Activated CD4-positive, alpha-beta T cell treated with anti-CD3 and anti-CD28 coated beads, Interleukin-2, amount 50 U/mL, for 48 hours (primary cell): ENCODE measurements at regions not wholly inside any gene's neighbourhood (a gene's known extent, or its start where the extent isn't known, plus 50 kb on each side); places are given as distances from the start of the nearest gene placed in this dataset.
"Not testable (repeated sequence)": the region's sequence is repeated elsewhere in the genome, so short reads cannot be mapped to it uniquely, and the experiment has no call there.

Experiments used
- DNase-seq, 2 experiments: peaks; one replicate each; pipeline ENCODE4 v3.0.0-alpha.2; 2020

DNA sequence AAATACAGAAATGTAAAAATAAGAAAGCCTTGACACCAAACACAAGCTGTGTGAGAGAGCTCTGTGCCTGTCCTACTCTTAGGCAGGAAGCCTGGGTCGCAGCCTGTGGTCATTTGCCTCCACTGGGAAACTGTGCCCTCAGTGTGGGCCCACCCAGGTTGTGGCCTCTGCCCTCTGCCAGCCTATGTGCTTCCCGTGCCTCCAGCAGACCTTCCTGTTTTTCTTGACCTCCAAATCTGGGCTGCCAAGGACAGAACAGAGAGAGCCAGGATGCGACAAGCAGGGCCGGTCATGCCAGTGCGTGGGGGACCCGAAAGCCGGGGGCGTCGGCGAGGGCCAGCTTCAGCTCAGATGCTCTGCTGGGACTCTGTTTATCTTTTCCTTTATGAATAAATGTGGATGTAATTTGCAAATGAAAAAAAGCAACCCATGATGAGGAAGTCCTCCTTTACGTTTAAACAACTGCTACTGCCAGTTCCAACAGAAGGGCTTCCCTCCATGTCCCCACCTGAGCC is 189.2 kb upstream of the EXOC2 start:
- no peak for DNase-seq

DNA sequence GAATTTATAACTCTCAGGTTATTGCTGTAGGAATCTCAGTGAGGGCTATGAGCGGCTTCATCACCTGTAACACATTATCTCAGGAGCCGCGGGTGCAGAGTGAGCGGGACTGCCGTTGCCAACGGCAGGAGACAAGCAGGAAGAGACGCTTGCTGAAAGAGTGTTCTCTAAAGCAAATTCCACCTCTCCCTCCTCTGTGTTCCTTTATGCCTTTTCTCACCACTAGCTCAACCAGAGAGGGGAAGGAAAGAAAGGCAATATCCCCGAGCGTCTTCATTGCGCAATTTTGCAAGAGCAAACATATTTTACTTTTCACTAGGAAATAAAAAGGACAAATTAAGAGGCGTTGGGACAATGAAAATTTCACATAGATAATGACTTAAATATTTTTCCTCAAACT is 185.2 kb upstream of the EXOC2 start:
- no peak for DNase-seq

DNA sequence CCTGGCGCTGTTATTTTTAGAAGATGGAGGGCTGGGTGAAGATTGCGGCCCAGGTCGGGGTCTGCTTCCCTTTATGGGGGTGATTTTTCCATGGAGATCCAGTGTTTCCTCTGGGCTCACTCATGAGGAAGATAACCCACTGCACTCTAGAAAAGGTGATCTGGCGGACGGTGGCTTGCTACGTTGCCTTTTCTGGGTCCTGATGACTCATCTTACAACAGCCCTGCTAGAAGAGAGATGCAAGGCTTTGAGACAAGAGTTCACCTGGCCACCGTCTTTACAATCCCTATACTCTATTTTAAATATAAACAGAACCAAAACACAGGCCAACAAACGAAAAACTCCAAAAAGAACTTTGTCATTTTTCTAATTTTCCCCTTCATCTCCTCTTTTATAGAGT is 182.1 kb upstream of the EXOC2 start:
- DNase-seq = no peak

DNA sequence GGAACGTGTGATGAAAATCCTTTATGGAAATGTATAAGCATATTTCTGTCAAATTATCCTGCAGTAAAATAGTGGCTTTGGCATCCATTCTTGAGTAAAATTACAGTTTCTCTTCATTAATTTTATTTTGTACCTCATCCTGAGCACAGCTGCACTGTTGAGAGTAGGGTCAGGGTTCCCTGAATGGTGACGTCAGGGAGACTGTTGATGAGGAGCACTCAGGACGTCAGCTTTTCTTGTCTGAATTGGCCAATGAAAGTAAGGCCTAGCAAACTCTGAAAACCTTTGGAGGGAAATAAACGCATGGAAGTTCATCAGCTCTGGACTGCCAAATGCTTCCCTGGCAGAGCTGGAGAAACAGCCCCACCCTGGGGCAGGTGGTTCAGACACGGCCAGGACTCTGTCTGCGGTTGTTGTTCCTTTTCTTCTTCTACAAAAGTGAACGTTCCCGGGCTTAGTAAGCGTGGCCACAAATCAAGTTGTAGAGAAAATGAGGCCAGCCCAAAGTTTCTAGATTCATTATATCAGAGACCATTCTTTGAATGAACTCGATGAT is 179.7 kb upstream of the EXOC2 start:
- DNase-seq = no peak

DNA sequence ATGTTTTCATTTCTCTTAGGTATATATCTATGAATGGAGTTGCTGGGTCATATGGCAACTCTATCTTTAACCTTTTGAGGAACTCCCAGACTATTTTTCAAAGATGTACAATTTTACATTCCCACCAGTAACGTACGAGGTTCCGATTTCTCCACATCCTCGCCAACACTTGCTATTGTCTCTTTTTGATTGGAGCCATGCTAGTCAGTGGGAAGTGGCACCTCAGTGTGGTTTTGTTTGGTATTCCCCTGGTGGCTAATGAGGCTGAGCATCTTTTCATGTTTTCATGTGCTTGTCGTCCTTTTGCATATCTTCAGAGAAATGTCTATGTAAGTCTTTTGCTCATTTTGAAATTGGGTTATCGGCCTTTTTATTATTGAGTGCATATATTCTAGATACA is 178.6 kb upstream of the EXOC2 start:
- DNase-seq = no peak

DNA sequence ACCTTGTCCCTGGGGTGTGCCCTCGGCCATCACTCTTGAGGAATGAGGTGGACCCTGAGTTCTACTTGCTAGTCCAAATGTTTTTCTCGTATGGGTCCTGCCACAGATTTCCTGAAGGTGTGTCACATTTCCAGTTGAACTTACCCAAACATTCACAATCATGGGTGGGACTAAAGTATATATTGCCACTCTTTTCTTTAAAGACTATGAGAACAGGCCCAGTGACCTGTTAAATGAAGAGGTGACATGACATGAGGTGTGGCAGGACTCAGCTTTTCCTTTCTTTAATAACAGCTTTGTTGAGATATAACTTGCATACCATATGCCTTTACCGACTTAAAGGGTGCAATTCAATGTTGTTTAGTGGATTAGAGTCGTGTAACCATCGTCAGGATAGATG is 177.2 kb upstream of the EXOC2 start:
- DNase-seq = no peak

DNA sequence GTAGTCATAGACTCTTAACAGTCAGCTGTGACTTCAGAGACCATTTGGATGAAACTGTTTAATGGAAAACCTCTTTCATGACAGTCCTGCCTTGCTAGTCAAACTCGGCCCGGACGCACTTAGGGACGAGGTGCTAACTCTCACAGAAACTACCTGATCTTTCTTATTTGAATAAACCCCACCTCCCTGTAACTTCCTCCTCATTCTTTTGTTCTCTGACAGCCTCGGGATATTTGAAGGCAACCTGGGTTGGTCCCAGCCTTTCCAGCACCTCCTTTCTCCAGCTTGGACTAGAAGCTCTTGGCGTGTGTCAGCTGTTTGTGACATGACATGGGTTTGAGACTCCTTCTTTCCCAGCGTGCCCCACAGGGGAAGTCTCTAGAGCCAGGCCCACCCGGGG is 175.3 kb upstream of the EXOC2 start:
- DNase-seq = no peak

DNA sequence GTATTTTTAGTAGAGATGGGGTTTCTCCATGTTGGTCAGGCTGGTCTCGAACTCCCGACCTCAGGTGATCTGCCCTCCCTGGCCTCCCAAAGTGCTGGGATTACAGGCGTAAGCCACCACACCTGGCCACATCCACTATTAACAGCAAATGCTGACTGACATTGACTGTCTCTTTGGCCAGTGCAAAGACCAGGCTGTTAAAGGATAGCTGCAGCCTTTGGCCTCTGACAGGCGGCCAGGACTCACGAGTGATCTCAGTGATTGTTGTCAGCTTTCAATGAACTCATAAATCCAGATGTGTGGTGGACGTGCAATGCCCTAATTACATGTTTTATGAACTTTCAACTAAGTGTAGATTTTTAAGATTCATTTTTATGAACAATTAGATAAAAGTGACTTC is 174.4 kb upstream of the EXOC2 start:
- DNase-seq = no peak

DNA sequence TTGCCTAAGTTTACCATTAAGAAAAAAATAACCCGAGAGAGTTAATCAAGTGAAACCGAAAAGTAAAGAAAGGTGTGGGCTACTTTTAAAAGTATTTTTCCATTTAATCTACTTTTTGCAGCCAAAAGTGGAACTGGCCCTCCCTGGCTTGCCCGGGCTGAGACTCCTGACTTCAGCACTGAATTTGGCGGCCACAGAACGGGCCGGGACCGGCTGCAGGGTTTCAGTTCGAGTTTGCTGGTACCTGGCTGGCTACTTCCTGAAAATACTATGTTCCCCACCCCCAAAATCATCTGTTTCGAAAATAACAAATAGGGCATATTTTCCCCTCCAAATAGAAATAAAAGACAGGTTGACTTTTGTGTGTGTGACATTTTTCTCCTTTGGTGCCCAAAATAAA is 173.4 kb upstream of the EXOC2 start:
- DNase-seq = no peak

DNA sequence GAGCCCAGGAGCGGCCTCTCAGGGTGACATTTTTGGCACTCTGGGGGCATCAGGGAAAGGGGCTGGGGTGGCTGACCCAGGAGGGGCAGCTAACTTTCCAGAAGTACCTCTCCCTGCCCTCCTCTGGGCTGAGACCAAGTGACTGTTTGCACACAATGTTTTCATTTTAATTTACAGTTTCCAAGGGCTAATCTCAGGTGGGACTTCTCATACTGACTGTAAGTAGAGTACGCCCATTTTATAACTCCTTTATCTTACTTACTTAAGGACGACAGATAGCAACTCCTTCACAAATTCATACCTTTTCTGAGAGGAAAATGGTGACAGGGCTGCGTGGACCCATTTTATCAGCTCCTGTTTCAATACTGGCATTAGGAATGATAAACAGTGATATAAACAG is 172.9 kb upstream of the EXOC2 start:
- no peak for DNase-seq

DNA sequence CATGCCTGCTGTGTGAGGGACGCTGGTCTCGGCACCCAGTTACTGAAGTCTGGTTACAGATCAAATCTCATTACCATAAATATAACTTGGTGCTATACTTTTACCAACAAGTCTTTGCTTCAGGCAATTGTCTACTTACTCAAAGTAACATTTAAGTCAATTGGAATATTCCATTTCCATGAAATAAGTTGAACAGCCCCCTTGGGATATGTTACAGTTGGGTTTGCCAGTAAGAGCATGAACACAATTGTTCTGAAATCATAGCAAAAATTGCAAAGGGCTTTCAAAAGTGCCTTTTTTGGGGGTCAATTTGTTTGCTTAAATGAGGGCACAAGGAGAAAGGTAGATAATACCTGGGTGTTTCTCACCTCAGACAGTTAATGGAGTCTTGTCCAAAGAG is 170.9 kb upstream of the EXOC2 start:
- DNase-seq = no peak

DNA sequence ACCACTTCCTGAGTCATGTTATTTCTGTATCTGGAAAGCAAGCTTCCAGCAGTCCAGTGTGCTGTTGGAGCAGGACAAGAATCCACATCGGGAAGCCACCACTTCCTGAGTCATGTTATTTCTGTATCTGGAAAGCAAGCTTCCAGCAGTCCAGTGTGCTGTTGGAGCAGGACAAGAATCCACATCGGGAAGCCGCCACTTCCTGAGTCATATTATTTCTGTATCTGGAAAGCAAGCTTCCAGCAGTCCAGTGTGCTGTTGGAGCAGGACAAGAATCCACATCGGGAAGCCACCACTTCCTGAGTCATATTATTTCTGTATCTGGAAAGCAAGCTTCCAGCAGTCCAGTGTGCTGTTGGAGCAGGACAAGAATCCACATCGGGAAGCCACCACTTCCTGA is 170.2 kb upstream of the EXOC2 start:
- DNase-seq = not testable (repeated sequence)

DNA sequence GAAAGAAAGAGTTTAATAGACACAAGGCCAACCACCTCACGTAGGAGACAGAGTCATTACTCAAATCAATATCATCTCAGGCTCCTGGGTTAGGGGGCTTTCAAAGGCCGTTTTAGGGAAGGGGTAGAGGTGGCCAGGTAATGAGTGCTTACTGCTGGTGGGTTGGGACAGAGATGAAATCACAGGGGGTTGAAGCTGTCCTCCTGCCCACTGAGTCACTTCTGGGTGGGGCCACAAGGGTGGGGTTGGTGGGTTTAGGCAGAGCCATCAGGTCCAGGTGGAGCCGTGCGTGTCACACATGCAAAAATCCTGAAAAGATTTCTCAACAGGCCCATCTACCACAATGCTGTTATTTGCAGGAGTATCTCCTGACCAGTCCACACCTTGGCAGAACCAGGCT is 167.0 kb upstream of the EXOC2 start:
- DNase-seq = no peak

DNA sequence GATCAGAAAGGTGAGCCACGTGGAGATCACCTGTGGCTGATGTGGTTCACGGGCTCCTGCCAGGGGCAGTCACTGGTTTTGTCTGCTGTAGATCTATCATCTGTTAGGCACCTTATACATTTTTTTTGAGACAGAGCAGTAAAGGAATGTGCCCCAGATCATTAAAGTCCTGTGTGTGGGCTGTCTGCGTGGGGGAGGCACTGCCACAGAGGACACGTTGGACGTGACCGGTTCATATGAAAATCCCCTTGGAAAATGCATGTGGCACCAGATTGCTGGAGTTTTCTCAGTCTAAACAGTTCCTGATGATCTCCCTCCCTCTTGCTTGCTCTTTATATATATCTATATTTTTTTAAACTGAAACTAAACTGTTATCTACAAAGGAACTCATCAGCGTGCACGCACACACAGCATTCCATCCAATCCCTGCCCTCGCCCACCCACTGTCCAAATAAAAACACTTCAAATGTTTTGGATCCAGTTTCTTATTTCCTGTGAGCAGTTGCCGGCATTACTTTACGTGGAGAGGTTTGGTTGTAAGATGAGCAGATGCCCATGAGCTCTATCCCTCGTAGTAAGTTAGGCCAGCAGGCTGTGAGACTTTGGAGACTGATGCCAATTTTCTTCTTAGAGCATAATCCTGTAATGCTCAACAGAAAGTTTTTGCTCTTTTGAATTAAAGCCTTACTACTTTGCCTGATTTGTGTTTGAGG is 161.6 kb upstream of the EXOC2 start:
- no peak for DNase-seq

DNA sequence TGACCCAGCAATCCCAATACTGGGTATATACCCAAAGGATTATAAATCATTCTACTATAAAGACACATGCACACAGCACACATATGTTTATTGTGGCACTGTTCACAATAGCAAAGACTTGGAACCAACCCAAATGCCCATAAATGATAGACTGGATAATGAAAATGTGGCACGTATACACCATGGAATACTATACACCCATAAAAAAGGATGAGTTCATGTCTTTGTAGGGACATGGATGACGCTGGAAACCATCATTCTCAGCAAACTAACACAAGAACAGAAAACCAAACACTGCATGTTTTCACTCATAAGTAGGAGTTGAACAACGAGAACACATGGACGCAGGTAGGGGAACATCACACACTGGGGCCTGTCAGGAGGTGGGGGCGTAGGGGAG is 159.3 kb upstream of the EXOC2 start:
- DNase-seq = not testable (repeated sequence)

DNA sequence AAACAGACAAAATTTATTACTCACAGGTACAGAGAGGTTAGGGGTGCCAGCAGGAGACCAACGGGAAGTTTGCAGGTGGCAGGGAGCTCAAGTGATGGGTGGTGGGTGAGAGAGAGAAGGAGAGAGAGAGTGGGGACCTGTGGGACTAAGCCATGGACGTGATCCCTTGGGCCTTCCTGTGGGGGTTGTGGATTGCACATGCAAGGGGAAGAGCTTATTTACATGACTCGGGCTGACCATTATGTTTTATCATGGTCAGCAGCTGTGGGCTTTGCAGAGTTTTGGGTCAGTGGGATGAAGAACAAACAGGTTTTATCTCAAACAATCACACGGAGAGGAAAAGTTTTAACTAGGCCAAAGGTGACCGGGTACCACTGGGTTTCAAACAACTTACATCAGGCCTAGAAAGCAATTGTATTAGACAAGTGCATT is 156.2 kb upstream of the EXOC2 start:
- no peak for DNase-seq

DNA sequence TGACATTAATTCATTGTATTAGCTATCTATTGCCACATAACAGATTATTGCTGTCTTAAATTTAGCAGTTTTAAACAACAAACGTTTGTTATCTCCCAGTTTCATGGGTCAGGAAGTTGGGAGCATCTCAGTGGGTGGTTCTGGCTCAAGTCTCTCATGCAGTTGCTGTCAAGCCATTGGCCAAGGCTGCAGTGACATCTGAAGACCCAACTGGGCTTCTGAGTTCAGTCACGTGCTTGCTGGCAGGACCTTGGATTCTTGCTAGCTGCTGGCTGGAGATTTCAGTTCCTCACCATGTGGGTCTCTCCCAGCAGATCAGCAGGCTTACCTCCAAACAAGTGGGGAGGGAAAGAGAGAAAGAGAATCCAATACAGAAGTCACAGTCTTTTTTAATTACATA is 152.6 kb upstream of the EXOC2 start:
- DNase-seq = no peak

DNA sequence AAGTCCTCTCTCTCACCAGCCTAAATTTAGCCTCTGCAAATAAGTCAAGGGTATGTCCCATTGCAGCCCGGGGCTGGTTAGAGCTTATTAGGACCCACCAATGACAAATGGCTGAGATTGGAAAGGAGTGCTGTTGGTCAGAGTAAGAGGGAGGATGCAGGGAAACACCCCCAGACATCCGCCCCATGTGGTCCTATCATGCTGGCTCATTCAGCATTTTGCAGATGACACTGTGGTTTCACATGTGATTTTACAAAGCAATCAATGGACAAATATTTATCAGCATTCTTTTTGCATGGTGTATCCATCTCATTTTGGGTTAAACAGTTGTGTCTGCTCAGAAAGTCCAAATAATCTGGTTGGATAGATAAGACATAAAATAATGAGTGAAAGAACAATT is 152.2 kb upstream of the EXOC2 start:
- DNase-seq = no peak

DNA sequence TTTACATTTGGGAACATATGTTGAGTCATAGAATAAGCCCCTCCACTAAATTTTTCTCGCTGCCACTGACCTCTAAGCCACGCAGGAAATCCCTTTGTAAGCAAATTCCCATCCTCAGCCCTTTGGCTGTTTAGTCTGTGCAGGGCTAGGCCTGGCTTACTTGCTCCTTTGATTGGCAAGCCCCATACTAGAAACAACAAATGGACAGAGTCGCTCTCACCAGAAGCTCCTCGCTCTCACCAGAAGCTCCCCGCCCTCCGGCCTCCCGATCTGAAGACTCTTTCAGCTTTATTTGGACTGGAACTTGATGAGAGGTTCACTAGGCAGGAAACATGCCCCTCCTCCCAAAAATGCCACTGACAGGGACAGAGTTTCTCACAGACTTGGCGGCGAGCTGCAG is 149.2 kb upstream of the EXOC2 start:
- no peak for DNase-seq

DNA sequence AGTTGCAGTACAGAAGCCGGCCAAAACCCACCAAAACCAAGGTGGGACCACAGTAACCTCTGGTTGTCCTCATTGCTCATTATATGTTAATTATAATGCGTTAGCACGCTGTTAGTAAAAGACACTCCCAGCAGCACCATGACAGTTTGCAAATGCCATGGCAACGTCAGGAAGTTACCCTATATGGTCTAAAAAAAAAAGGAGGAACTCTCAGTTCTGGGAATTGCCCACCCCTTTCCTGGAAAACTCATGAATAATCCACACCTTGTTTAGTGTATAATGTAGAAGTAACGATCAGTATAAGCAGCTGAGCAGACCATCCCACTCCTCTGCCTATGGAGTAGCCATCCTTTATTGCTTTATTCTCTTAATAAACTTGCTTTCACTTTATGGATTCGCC is 148.6 kb upstream of the EXOC2 start:
- DNase-seq = no peak

DNA sequence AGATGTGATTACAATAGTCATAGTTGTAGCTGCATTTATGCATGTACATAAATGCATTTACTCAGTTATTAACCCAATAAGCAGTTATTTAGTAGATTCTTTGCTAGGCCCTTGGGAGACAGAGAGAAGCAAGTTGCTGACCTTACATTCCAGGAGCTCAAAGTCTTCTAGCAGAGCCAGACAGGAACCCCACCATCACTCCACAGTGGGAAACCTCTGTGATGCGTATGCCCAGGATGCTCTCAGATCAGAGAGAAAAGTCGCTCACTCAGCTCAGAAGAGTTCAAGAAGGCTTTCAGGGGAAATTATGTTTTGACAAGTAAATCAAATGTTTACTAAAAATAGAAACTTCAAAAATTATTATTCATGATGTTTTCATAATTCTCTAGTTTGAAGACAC is 146.3 kb upstream of the EXOC2 start:
- no peak for DNase-seq

DNA sequence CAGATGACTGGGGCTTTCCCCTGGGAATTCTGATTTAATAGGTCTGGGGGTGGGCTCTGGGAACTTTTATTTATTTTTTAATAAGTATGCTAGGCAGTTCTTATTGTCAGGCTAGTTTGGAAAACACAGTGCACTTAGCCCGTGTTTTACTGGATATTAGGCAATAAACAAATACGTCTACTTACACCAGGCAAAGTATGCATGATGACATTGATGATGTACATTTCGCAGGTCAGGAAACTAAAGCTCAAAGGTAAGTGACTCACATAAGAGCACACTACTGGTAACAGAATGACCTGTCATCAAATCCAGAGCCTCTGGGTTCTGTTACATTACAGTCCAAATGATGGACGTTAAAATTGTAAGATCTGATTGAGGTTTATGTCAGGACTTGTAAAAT is 144.4 kb upstream of the EXOC2 start:
- DNase-seq = no peak

DNA sequence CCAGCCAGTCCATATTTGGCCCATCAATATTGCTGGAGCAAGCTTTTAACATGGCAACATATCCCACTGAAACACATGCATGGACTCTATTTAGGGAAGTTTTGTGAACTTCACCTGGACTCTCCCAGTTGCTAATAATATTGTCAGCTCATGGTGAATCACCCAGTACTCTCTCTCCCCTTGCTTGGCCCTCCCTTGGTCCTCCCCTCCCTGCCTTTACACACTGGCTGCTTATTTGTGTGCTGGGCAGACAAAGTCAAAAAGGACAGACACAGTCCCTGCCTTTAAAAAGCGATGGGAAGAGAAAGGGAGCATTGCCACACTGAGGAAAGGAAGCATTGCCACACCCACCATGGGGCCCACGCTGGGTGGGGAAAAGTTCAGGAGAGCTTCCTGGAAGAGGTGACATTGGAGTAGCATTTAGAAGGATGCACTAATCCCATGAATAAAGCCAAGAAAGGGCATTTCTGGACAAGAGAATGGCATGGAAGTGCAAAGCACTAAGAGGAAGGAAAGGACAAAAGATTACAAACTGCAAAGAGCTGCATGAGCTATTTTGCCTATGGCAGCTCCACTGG is 143.4 kb upstream of the EXOC2 start:
- no peak for DNase-seq

DNA sequence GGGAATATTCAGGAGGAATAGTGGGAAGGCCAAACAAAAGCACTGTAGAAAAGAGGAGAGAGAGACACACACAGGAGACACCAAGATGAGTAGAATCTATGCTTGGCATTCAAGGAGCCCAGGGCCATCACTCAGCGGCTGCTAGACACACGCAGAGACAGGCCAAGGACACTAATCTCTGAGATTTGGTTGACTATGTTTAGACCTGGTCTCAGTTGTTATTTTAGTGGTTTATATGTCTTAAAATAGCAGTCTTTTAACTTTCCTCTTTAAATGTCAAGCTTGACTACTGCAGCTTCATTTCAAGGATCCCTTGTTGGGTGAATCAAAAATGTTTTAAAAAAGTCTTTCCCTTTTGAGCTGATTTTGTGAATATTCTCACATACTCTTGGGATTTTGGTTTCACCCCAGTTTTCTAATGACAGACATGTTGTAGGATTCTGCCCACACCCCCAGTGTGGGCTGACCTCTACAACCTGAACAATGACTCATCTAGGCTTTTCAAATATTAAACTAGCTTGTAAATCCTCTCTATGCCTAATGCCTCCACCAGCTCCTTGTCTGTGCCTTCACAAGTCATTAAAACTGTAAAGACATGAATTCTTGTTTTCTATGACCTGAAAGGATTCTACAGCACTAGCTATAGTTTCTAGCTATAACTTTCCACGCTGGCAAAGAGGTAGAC is 142.7 kb upstream of the EXOC2 start:
- no peak for DNase-seq
